ENCODE measurements at regions not wholly inside any gene's neighbourhood (a gene's known extent, or its start where the extent isn't known, plus 50 kb on each side); places are given as distances from the start of the nearest gene placed in this dataset.

GRCh38 chr9:18360005-18360404 lies 113.9 kb upstream of the ADAMTSL1 start:
- TF ChIP-seq CTCF (IDR thresholded peaks at IDR 0.05) (no peak), EP300 (IDR thresholded peaks at IDR 0.05) (no peak), POLR2AphosphoS5 (IDR thresholded peaks at IDR 0.05) (no peak)
